Osteoblast (primary cell): ENCODE measurements at regions not wholly inside any gene's neighbourhood (a gene's known extent, or its start where the extent isn't known, plus 50 kb on each side); places are given as distances from the start of the nearest gene placed in this dataset.

Source experiments
- DNase-seq: peaks from one replicate; pipeline ENCODE4 v3.0.0; 2011; ENCODE audit warnings: low spot score, mixed read lengths; ENCODE audit not compliant: insufficient read length; ENCODE audit errors: missing footprints
- H2AFZ ChIP-seq: 2 replicates; pipeline ENCODE4 v1.6.0; 2011; ENCODE audit warnings: mild to moderate bottlenecking, low read length
- H3K27ac ChIP-seq: 2 replicates; pipeline ENCODE4 v1.5.1; 2011; ENCODE audit warnings: mild to moderate bottlenecking, low read depth, low read length, moderate library complexity
- H3K27me3 ChIP-seq: 2 replicates; pipeline ENCODE4 v1.6.0; 2012; ENCODE audit warnings: mild to moderate bottlenecking, control low read depth, inconsistent platforms, low read length, moderate library complexity; ENCODE audit not compliant: insufficient read depth
- H3K36me3 ChIP-seq: 2 replicates; pipeline ENCODE4 v1.5.1; 2011; ENCODE audit warnings: mild to moderate bottlenecking, low read length, control low read depth, moderate library complexity; ENCODE audit not compliant: insufficient read depth
- H3K4me1 ChIP-seq: 2 replicates; pipeline ENCODE4 v1.5.1; 2011; ENCODE audit warnings: mild to moderate bottlenecking, low read length, control low read depth, moderate library complexity; ENCODE audit not compliant: insufficient read depth
- H3K4me2 ChIP-seq: 2 replicates; pipeline ENCODE4 v1.6.0; 2011; ENCODE audit warnings: mild to moderate bottlenecking, low read length; ENCODE audit not compliant: insufficient read depth
- H3K4me3 ChIP-seq: fragments of 200-600 bp; sonication (generic); 3 replicates; pipeline ENCODE4 v1.5.1; 2012; ENCODE audit warnings: mild to moderate bottlenecking, low read length, inconsistent platforms; ENCODE audit not compliant: insufficient read depth
- H3K79me2 ChIP-seq: 2 replicates; pipeline ENCODE4 v1.6.0; 2012; ENCODE audit warnings: mild to moderate bottlenecking, low read length, control low read depth, inconsistent platforms; ENCODE audit not compliant: insufficient read depth
- H3K9me3 ChIP-seq: 2 replicates; pipeline ENCODE4 v1.5.1; 2011; ENCODE audit warnings: low read depth, low read length, control low read depth
- H4K20me1 ChIP-seq: 2 replicates; pipeline ENCODE4 v1.6.0; 2012; ENCODE audit warnings: mild to moderate bottlenecking, low read length, control low read depth; ENCODE audit not compliant: insufficient read depth
- CTCF ChIP-seq: IDR thresholded peaks from 2 replicates; pipeline ENCODE4 v1.5.1; 2011; ENCODE audit warnings: mild to moderate bottlenecking, low read depth, low read length, moderate library complexity; ENCODE audit errors: extremely low read depth

DNA sequence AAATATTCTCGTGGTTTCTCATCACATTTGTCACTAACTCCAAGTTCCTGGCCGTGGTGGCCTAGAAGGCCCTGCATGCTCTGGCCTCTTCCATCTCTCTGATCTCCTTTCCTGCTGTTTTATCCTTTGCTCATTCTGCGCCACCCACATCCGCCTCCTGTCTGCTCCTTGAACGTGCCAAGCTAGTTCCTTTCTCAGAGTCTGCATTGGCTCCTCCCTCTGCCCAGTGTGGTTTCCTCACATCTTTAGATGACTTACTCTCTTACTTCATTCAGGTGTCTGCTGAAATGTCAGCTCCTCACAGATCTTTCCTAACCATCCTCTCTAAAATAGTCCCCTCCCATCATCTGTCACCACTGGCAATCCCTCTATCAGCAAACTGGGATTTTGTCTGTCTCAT lies 158.6 kb upstream of the RBMS1 start:
- Histone ChIP-seq H3K79me2 (no peaks in the 10 kb centered on the region), H3K4me1 (peaks cover 10% of the 10 kb centered on the region), H3K27ac (no peak overlapping the region), H3K27me3 (no peaks in the 10 kb centered on the region), H2AFZ (peak overlapping the region; percentile 5), H3K9me3 (no peaks in the 10 kb centered on the region), H4K20me1 (no peaks in the 10 kb centered on the region), H3K4me3 (no peak overlapping the region), H3K4me2 (no peak overlapping the region), H3K36me3 (no peaks in the 10 kb centered on the region)
- peak; percentile 23 for DNase-seq
- no peak for TF ChIP-seq CTCF

GRCh38 chr2:160657196-160657595 lies 163.6 kb upstream of the RBMS1 start:
- H3K27ac ChIP-seq = no peak overlapping the region
- DNase-seq = no peak

GRCh38 chr2:160658851-160659250 lies 165.2 kb upstream of the RBMS1 start:
- no peaks in the 10 kb centered on the region for H4K20me1 ChIP-seq

More at GRCh38 chr2:160657196-160657595, 163.6 kb upstream of the RBMS1 start:
- no peaks in the 10 kb centered on the region for H3K9me3 ChIP-seq
- TF ChIP-seq CTCF = no peak
- peak overlapping the region; percentile 30 for H2AFZ ChIP-seq
- no peaks in the 10 kb centered on the region for H4K20me1 ChIP-seq
- H3K27me3 ChIP-seq = no peaks in the 10 kb centered on the region
- H3K4me2 ChIP-seq = no peak overlapping the region
- peaks cover 4% of the 10 kb centered on the region for H3K4me1 ChIP-seq
- no peaks in the 10 kb centered on the region for H3K79me2 ChIP-seq
- H3K4me3 ChIP-seq = no peak overlapping the region
- no peaks in the 10 kb centered on the region for H3K36me3 ChIP-seq

GRCh38 chr2:160660741-160661140 lies 167.1 kb upstream of the RBMS1 start:
- no peaks in the 10 kb centered on the region for H4K20me1 ChIP-seq
- no peak overlapping the region for H3K4me3 ChIP-seq
- H3K4me1 ChIP-seq = peaks cover 6% of the 10 kb centered on the region
- no peak overlapping the region for H3K4me2 ChIP-seq
- H3K27me3 ChIP-seq = no peaks in the 10 kb centered on the region
- no peaks in the 10 kb centered on the region for H3K36me3 ChIP-seq
- H2AFZ ChIP-seq = peak overlapping the region; percentile 29
- no peak for TF ChIP-seq CTCF
- DNase-seq = no peak
- H3K27ac ChIP-seq = no peak overlapping the region
- H3K79me2 ChIP-seq = no peaks in the 10 kb centered on the region
- no peaks in the 10 kb centered on the region for H3K9me3 ChIP-seq

More at GRCh38 chr2:160658851-160659250, 165.2 kb upstream of the RBMS1 start:
- Histone ChIP-seq H3K27me3 (no peaks in the 10 kb centered on the region), H2AFZ (no peak overlapping the region), H3K36me3 (no peaks in the 10 kb centered on the region), H3K27ac (no peak overlapping the region), H3K4me3 (no peak overlapping the region), H3K4me2 (no peak overlapping the region), H3K4me1 (peaks cover 4% of the 10 kb centered on the region), H3K79me2 (no peaks in the 10 kb centered on the region), H3K9me3 (no peaks in the 10 kb centered on the region)
- DNase-seq = no peak
- TF ChIP-seq CTCF = no peak
